Endodermal cell (in vitro differentiated cells): ENCODE measurements at regions not wholly inside any gene's neighbourhood (a gene's known extent, or its start where the extent isn't known, plus 50 kb on each side); places are given as distances from the start of the nearest gene placed in this dataset.
A peak's percentile ranks its signal among the peaks of the same experiment; 100 is the strongest.

Experiments used
- DNase-seq: peaks from one replicate; pipeline ENCODE4 v3.0.0-alpha.2; 2017
- H3K27ac ChIP-seq: 2 replicates; pipeline ENCODE4 v1.5.1; 2013; ENCODE audit warnings: mild to moderate bottlenecking, low read depth, low read length, moderate library complexity
- H3K27me3 ChIP-seq: 2 replicates; pipeline ENCODE4 v1.6.1; 2013; ENCODE audit warnings: mild to moderate bottlenecking, low read length, moderate library complexity; ENCODE audit not compliant: insufficient read depth, control insufficient read depth, poor library complexity, severe bottlenecking
- H3K36me3 ChIP-seq: 2 replicates; pipeline ENCODE4 v1.7.0; 2013; ENCODE audit warnings: mild to moderate bottlenecking, low read length, moderate library complexity; ENCODE audit not compliant: control insufficient read depth, insufficient read depth
- H3K4me1 ChIP-seq: one replicate; pipeline ENCODE4 v1.7.0; 2013; ENCODE audit warnings: low read length; ENCODE audit not compliant: control insufficient read depth, insufficient read depth
- H3K4me3 ChIP-seq: 2 replicates; pipeline ENCODE4 v1.5.1; 2013; ENCODE audit warnings: mild to moderate bottlenecking, low read length, moderate library complexity
- H3K9ac ChIP-seq: 2 replicates; pipeline ENCODE4 v1.6.1; 2013; ENCODE audit warnings: mild to moderate bottlenecking, low read length, moderate library complexity; ENCODE audit not compliant: poor library complexity, severe bottlenecking; ENCODE audit errors: extremely low read depth
- H3K9me3 ChIP-seq: 2 replicates; pipeline ENCODE4 v1.6.1; 2013; ENCODE audit warnings: mild to moderate bottlenecking, low read length, moderate library complexity; ENCODE audit not compliant: control insufficient read depth
- H3K27ac Mint-ChIP-seq: 2 replicates; pipeline ENCODE4 v1.8.0; 2020; ENCODE audit warnings: mixed read lengths
- H3K27me3 Mint-ChIP-seq: 2 replicates; pipeline ENCODE4 v1.8.0; 2021; ENCODE audit warnings: mild to moderate bottlenecking, mixed read lengths; ENCODE audit not compliant: insufficient read depth
- H3K36me3 Mint-ChIP-seq: 2 replicates; pipeline ENCODE4 v1.8.0; 2020; ENCODE audit warnings: low read depth, mixed read lengths
- H3K4me1 Mint-ChIP-seq: 2 replicates; pipeline ENCODE4 v1.8.0; 2020; ENCODE audit warnings: mixed read lengths
- H3K4me3 Mint-ChIP-seq: 2 replicates; pipeline ENCODE4 v1.8.0; 2020; ENCODE audit warnings: mild to moderate bottlenecking, moderate library complexity, mixed read lengths
- H3K9me3 Mint-ChIP-seq: 2 replicates; pipeline ENCODE4 v1.8.0; 2020; ENCODE audit warnings: mild to moderate bottlenecking, mixed read lengths
- whole genome bisulfite sequencing, 2 experiments: methylation state at CpG; one replicate each; pipeline versions ENCODE4 v1.1.5 to v1.1.7; 2013; ENCODE audit warnings: missing lambda C conversion rate in 2 of 2, mixed read lengths in 1 of 2; ENCODE audit not compliant: insufficient coverage in 1 of 2, insufficient read length in 1 of 2; 5-methylcytosine and 5-hydroxymethylcytosine counted together
- TF ChIP-seq, protein P1 (sequence below): fragments of 200-600 bp; sonication (generic); conservative IDR thresholded peaks from 2 replicates; pipeline ENCODE4 v1.5.0; 2021; ENCODE audit warnings: antibody characterized with exemption, mild to moderate bottlenecking

DNA sequence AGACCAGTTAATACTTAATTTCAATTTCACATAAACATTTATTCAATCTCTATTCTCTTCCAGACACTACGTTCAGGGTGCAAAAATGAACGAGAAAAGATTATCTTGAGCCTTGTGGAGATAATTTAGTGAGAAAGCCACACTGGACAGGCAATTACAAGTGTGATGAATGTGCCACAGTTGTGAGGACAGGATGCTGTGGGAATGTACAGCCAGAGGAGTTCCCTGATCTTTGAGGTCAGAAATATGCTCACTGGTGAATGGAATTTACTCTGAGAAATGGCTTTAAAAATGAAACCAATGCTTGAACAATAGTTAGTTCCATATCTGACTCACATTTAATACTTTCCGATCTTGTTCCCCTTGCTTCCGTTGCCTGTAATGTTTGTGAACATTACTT, 864.8 kb downstream of the GATA3 start:
- WGBS, 2 experiments: 67 to 85% methylated on average over 2 to 4 of the region's 4 CpGs
- no peak overlapping the region for H3K27ac Mint-ChIP-seq
- H3K9ac ChIP-seq: no peak overlapping the region
- H3K9me3 Mint-ChIP-seq: no peaks in the 10 kb centered on the region
- peaks cover 13% of the 10 kb centered on the region for H3K4me1 Mint-ChIP-seq
- H3K27me3 ChIP-seq: no peaks in the 10 kb centered on the region
- H3K4me1 ChIP-seq: no peaks in the 10 kb centered on the region
- no peak overlapping the region for H3K4me3 Mint-ChIP-seq
- TF ChIP-seq, protein P1, sequence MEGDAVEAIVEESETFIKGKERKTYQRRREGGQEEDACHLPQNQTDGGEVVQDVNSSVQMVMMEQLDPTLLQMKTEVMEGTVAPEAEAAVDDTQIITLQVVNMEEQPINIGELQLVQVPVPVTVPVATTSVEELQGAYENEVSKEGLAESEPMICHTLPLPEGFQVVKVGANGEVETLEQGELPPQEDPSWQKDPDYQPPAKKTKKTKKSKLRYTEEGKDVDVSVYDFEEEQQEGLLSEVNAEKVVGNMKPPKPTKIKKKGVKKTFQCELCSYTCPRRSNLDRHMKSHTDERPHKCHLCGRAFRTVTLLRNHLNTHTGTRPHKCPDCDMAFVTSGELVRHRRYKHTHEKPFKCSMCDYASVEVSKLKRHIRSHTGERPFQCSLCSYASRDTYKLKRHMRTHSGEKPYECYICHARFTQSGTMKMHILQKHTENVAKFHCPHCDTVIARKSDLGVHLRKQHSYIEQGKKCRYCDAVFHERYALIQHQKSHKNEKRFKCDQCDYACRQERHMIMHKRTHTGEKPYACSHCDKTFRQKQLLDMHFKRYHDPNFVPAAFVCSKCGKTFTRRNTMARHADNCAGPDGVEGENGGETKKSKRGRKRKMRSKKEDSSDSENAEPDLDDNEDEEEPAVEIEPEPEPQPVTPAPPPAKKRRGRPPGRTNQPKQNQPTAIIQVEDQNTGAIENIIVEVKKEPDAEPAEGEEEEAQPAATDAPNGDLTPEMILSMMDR: no peak
- no peaks in the 10 kb centered on the region for H3K36me3 ChIP-seq
- no peaks in the 10 kb centered on the region for H3K9me3 ChIP-seq
- no peaks in the 10 kb centered on the region for H3K27me3 Mint-ChIP-seq
- no peaks in the 10 kb centered on the region for H3K36me3 Mint-ChIP-seq
- no peak for DNase-seq
- no peak overlapping the region for H3K27ac ChIP-seq
- no peak overlapping the region for H3K4me3 ChIP-seq

DNA sequence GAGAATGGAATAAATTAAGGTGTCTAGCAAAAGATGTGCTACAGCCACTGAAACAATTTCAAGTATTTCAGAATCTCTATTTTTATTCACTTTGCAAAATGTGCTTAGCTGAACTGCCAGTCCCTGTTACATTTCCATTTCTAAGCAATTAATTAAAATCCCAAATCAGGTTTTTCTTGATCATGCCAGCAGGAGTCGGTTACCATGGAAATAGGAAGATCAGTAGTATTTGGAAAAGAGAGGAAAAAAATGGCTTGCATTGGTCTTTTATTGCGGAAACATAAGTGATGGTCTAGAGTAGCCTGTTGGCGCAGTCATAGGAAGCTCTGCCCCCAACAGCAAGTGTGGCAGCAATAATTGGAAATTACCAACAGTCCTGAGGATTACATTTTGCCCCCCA, 867.1 kb downstream of the GATA3 start:
- Histone ChIP-seq H3K9ac (no peak overlapping the region), H3K9me3 (no peaks in the 10 kb centered on the region), H3K4me3 (peak overlapping the region; percentile 34), H3K27ac (no peak overlapping the region), H3K27me3 (no peaks in the 10 kb centered on the region), H3K4me1 (no peaks in the 10 kb centered on the region), H3K36me3 (no peaks in the 10 kb centered on the region)
- no peaks in the 10 kb centered on the region for H3K9me3 Mint-ChIP-seq
- no peak overlapping the region for H3K27ac Mint-ChIP-seq
- TF ChIP-seq, protein P1: no peak
- no peaks in the 10 kb centered on the region for H3K27me3 Mint-ChIP-seq
- no peak overlapping the region for H3K4me3 Mint-ChIP-seq
- H3K36me3 Mint-ChIP-seq: no peaks in the 10 kb centered on the region
- no peak for DNase-seq
- peaks cover 13% of the 10 kb centered on the region for H3K4me1 Mint-ChIP-seq
- 83 to 92% methylated on average over 3 of the region's 3 CpGs for WGBS, 2 experiments

DNA sequence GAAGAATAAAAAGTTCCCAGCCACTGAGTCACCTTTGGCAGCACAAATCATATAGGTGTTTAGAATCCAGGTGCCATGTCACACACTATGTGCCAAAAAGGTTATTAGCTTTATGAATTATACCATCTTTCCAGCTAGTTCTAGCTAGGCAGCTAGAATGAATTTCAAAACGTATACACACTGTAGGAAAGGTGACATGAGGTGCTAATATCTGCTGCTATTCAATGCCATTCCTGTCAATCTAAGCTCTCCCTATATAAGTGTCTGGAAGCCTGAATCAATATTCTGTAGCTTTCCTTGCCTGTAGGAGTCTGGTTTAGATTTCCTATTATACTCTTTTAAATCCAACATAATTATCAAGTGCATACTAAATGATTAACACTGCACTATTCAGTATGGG, 868.6 kb downstream of the GATA3 start:
- no peaks in the 10 kb centered on the region for H3K36me3 Mint-ChIP-seq
- Histone ChIP-seq H3K27me3 (no peaks in the 10 kb centered on the region), H3K4me3 (no peak overlapping the region), H3K9ac (no peak overlapping the region), H3K36me3 (no peaks in the 10 kb centered on the region), H3K4me1 (no peaks in the 10 kb centered on the region), H3K9me3 (no peaks in the 10 kb centered on the region), H3K27ac (no peak overlapping the region)
- DNase-seq: no peak
- TF ChIP-seq, protein P1: no peak
- H3K4me3 Mint-ChIP-seq: no peak overlapping the region
- H3K9me3 Mint-ChIP-seq: no peaks in the 10 kb centered on the region
- 78 to 92% methylated on average over 1 of the region's 1 CpG for WGBS, 2 experiments
- no peak overlapping the region for H3K27ac Mint-ChIP-seq
- peaks cover 13% of the 10 kb centered on the region for H3K4me1 Mint-ChIP-seq
- no peaks in the 10 kb centered on the region for H3K27me3 Mint-ChIP-seq
